Fibroblast of gingiva (primary cell): ENCODE measurements at regions not wholly inside any gene's neighbourhood (a gene's known extent, or its start where the extent isn't known, plus 50 kb on each side); places are given as distances from the start of the nearest gene placed in this dataset.
A peak's percentile ranks its signal among the peaks of the same experiment; 100 is the strongest.

Experiments used
- DNase-seq: peaks from one replicate; pipeline ENCODE4 v3.0.0-alpha.2; 2011; ENCODE audit warnings: low read depth

- DNase-seq = no peak
Observed at GRCh38 chr2:161020437-161020836, 139.8 kb upstream of the TANK start.

- DNase-seq = no peak
Observed at GRCh38 chr2:161028581-161028980, 131.6 kb upstream of the TANK start.

- no peak for DNase-seq
Observed at GRCh38 chr2:161029321-161029720, 130.9 kb upstream of the TANK start.

GRCh38 chr2:161030260-161031063, 129.8 kb upstream of the TANK start:
- peak; percentile 99 for DNase-seq

- no peak for DNase-seq
Observed at GRCh38 chr2:161031511-161031910, 128.7 kb upstream of the TANK start.

GRCh38 chr2:161032635-161033034, 127.6 kb upstream of the TANK start:
- DNase-seq = no peak

- DNase-seq = peak; percentile 14
Observed at GRCh38 chr2:161033059-161033660, 127.1 kb upstream of the TANK start.

- DNase-seq = no peak
Observed at GRCh38 chr2:161036926-161037325, 123.3 kb upstream of the TANK start.

- DNase-seq = peak; percentile 7
Observed at GRCh38 chr2:161039071-161039470, 121.2 kb upstream of the TANK start.

- DNase-seq = no peak
Observed at GRCh38 chr2:161041356-161041755, 118.9 kb upstream of the TANK start.

- DNase-seq = no peak
Observed at GRCh38 chr2:161042990-161043625, 117.1 kb upstream of the TANK start.

GRCh38 chr2:161044095-161044865, 115.9 kb upstream of the TANK start:
- peak; percentile 83 for DNase-seq

- DNase-seq = peak; percentile 78
Observed at GRCh38 chr2:161044921-161045320, 115.3 kb upstream of the TANK start.

- peak; percentile 36 for DNase-seq
Observed at GRCh38 chr2:161045726-161046125, 114.5 kb upstream of the TANK start.

- peak; percentile 18 for DNase-seq
Observed at GRCh38 chr2:161046876-161047275, 113.4 kb upstream of the TANK start.

- no peak for DNase-seq
Observed at GRCh38 chr2:161048317-161048716, 111.9 kb upstream of the TANK start.

- no peak for DNase-seq
Observed at GRCh38 chr2:161049559-161049958, 110.7 kb upstream of the TANK start.

GRCh38 chr2:161052214-161052613, 108.0 kb upstream of the TANK start:
- DNase-seq = no peak

GRCh38 chr2:161055289-161055688, 104.9 kb upstream of the TANK start:
- DNase-seq = no peak

GRCh38 chr2:161059388-161059787, 100.8 kb upstream of the TANK start:
- no peak for DNase-seq

- no peak for DNase-seq
Observed at GRCh38 chr2:161061786-161062185, 98.4 kb upstream of the TANK start.

- peak; percentile 81 for DNase-seq
Observed at GRCh38 chr2:161063157-161063945, 96.9 kb upstream of the TANK start.
